GM18907 (cell line): ENCODE measurements at regions not wholly inside any gene's neighbourhood (a gene's known extent, or its start where the extent isn't known, plus 50 kb on each side); places are given as distances from the start of the nearest gene placed in this dataset.
"Not testable (repeated sequence)": the region's sequence is repeated elsewhere in the genome, so short reads cannot be mapped to it uniquely, and the experiment has no call there.

Experiments
- ATAC-seq: cut with Tn5 transposase; IDR thresholded peaks from one replicate; pipeline ENCODE4 v1.9.1; 2021; ENCODE audit warnings: mild to moderate bottlenecking, moderate library complexity; ENCODE audit not compliant: unreplicated experiment

- not testable (repeated sequence) for ATAC-seq
Measured at GRCh38 chr15:84536181-84536580, 64.6 kb upstream of the ZSCAN2 start.

DNA sequence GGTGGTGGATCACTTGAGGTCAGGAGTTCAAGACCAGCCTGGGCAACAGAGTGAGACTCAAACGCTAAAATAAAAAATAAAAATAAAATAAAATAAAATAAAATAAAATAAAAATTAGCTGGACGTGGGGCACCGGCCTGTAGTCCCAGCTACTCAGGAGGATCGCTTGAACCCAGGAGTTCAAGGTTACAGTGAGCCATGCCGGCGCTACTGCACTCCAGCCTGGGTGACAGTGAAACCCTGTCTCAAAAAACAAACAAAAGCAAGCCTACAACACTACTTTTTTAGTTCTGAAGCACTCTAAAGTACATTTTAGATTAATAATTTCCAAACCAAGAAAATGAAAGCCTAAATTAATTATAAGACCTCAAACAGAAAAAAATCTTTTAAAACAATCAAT, 56.2 kb upstream of the ZSCAN2 start:
- ATAC-seq: not testable (repeated sequence)

DNA sequence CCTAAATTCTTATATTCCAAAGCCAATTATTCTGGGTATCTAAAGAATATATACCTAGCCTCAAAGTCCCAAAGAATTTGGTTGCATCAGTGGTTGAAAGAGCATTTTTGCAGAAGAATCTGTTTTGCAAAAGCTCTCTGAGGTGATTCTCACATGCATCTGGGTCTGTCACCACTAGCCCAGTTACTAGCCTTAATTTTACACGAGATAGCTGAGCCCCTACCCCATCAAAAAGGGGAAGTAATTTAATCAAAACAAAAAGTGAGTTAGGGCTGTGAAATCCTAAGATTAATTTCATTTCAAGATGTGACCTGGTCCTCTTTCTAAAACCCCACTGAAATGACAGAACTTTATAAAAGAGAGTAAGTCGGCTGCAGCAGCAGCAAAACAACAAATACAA, 53.7 kb upstream of the ZSCAN2 start:
- not testable (repeated sequence) for ATAC-seq

- not testable (repeated sequence) for ATAC-seq
Measured at GRCh38 chr15:84550503-84550902, 50.3 kb upstream of the ZSCAN2 start.
